GM23338 (cell line): ENCODE measurements at regions not wholly inside any gene's neighbourhood (a gene's known extent, or its start where the extent isn't known, plus 50 kb on each side); places are given as distances from the start of the nearest gene placed in this dataset.

Source experiments
- ATAC-seq: fragments of 200-7000 bp; cut with Tn5 transposase; 3 replicates; pipeline ENCODE4 v1.9.1; 2020
- DNase-seq: peaks from one replicate; pipeline ENCODE4 v3.0.0-alpha.2; 2015; ENCODE audit warnings: low spot score
- H2AFZ ChIP-seq: fragments of 200-600 bp; sonication (generic); 2 replicates; pipeline ENCODE4 v1.8.0; 2016; ENCODE audit warnings: antibody characterized with exemption, mild to moderate bottlenecking, moderate library complexity
- H3F3A ChIP-seq: fragments of 200-600 bp; sonication (generic); replicated peaks from 2 replicates; pipeline ENCODE4 v1.8.0; 2017; ENCODE audit warnings: antibody characterized with exemption, mixed run types, low read depth
- H3K27ac ChIP-seq: fragments of 200-600 bp; sonication (generic); 2 replicates; pipeline ENCODE4 v1.6.1; 2016; ENCODE audit warnings: low read depth
- H3K27me3 ChIP-seq: fragments of 200-600 bp; sonication (generic); 2 replicates; pipeline ENCODE4 v1.8.0; 2016; ENCODE audit warnings: mild to moderate bottlenecking, mixed run types, moderate library complexity; ENCODE audit not compliant: insufficient read depth
- H3K36me3 ChIP-seq: fragments of 200-600 bp; sonication (generic); 2 replicates; pipeline ENCODE4 v1.8.0; 2016; ENCODE audit warnings: mild to moderate bottlenecking; ENCODE audit not compliant: insufficient read depth
- H3K4me1 ChIP-seq: fragments of 200-600 bp; sonication (generic); 2 replicates; pipeline ENCODE4 v1.8.0; 2016; ENCODE audit warnings: mild to moderate bottlenecking, moderate library complexity; ENCODE audit not compliant: insufficient read depth
- H3K4me2 ChIP-seq: fragments of 200-600 bp; sonication (generic); 2 replicates; pipeline ENCODE4 v1.7.1; 2017; ENCODE audit warnings: mixed run types
- H3K4me3 ChIP-seq: fragments of 200-600 bp; sonication (generic); 2 replicates; pipeline ENCODE4 v1.6.1; 2016; ENCODE audit warnings: mixed run types
- H3K79me2 ChIP-seq: fragments of 200-600 bp; sonication (generic); replicated peaks from 2 replicates; pipeline ENCODE4 v1.8.0; 2017; ENCODE audit warnings: mild to moderate bottlenecking; ENCODE audit not compliant: insufficient read depth
- H3K9me2 ChIP-seq: fragments of 200-600 bp; sonication (generic); 2 replicates; pipeline ENCODE4 v1.8.0; 2017; ENCODE audit not compliant: insufficient read depth
- H4K20me1 ChIP-seq: fragments of 200-600 bp; sonication (generic); replicated peaks from 2 replicates; pipeline ENCODE4 v1.8.0; 2017; ENCODE audit warnings: mild to moderate bottlenecking; ENCODE audit not compliant: insufficient read depth
- H3K27ac Mint-ChIP-seq: 2 replicates; pipeline ENCODE4 v1.8.0; 2020; ENCODE audit warnings: inconsistent platforms, mild to moderate bottlenecking, moderate library complexity, mixed read lengths
- H3K27me3 Mint-ChIP-seq: 3 replicates; pipeline ENCODE4 v1.8.0; 2022; ENCODE audit warnings: low read depth, mild to moderate bottlenecking, moderate library complexity, mixed read lengths, inconsistent platforms; ENCODE audit not compliant: insufficient read depth, poor library complexity
- H3K36me3 Mint-ChIP-seq: 3 replicates; pipeline ENCODE4 v1.8.0; 2021; ENCODE audit warnings: low read depth, mild to moderate bottlenecking, inconsistent platforms, moderate library complexity, mixed read lengths
- H3K4me1 Mint-ChIP-seq: 3 replicates; pipeline ENCODE4 v1.8.0; 2020; ENCODE audit warnings: mild to moderate bottlenecking, inconsistent platforms, mixed read lengths
- H3K4me3 Mint-ChIP-seq: 3 replicates; pipeline ENCODE4 v1.8.0; 2021; ENCODE audit warnings: moderate library complexity, mild to moderate bottlenecking, inconsistent platforms, mixed read lengths
- H3K9me3 Mint-ChIP-seq: 3 replicates; pipeline ENCODE4 v1.8.0; 2020; ENCODE audit warnings: moderate library complexity, mild to moderate bottlenecking, inconsistent platforms, mixed read lengths
- CTCF ChIP-seq, 2 experiments: fragments of 200-600 bp in 1 of 2; sonication (generic) in 1 of 2; conservative IDR thresholded peaks; 2 replicates each; pipeline versions ENCODE4 v1.5.1 to v1.6.1; 2016 to 2017; ENCODE audit warnings: antibody characterized with exemption in 2 of 2, low read depth in 2 of 2, mild to moderate bottlenecking in 2 of 2, moderate library complexity in 1 of 2
- EZH2phosphoT487 ChIP-seq: fragments of 200-600 bp; sonication (generic); IDR thresholded peaks from one replicate; pipeline ENCODE4 v1.8.1; 2018; ENCODE audit warnings: antibody characterized with exemption; ENCODE audit not compliant: unreplicated experiment
- NANOG ChIP-seq: IDR thresholded peaks from 2 replicates; pipeline ENCODE4 v1.6.1; 2016; ENCODE audit warnings: antibody characterized with exemption, borderline replicate concordance
- REST ChIP-seq: IDR thresholded peaks from one replicate; pipeline ENCODE4 v1.6.1; 2018; ENCODE audit warnings: antibody characterized with exemption; ENCODE audit not compliant: unreplicated experiment
- ZNF114 ChIP-seq: fragments of 250-450 bp; sonication (Bioruptor Pico); IDR thresholded peaks from 2 replicates; pipeline ENCODE4 v1.5.0; 2020; ENCODE audit warnings: mild to moderate bottlenecking, moderate library complexity
- ZNF462 ChIP-seq: fragments of 250-450 bp; sonication (Bioruptor Pico); IDR thresholded peaks from 2 replicates; pipeline ENCODE4 v1.5.0; 2020; ENCODE audit warnings: mild to moderate bottlenecking, moderate library complexity

GRCh38 chr6:196543-196942, 95.7 kb upstream of the DUSP22 start:
- ATAC-seq (no peak), DNase-seq (no peak)
- Mint-ChIP-seq H3K4me1 (no peaks in the 10 kb centered on the region), H3K4me3 (no peak overlapping the region), H3K36me3 (peaks cover 3% of the 10 kb centered on the region; the same call in 2 of the 3 replicates), H3K27ac (no peak overlapping the region), H3K27me3 (peaks cover 1% of the 10 kb centered on the region), H3K9me3 (no peaks in the 10 kb centered on the region; the same call in 1 of the 3 replicates)
- Histone ChIP-seq H3F3A (no peaks in the 10 kb centered on the region), H3K4me2 (no peak overlapping the region), H3K9me2 (no peaks in the 10 kb centered on the region; the same call in 1 of the 2 replicates), H3K27ac (no peak overlapping the region), H3K4me3 (no peak overlapping the region), H2AFZ (no peak overlapping the region), H3K36me3 (no peaks in the 10 kb centered on the region), H4K20me1 (no peaks in the 10 kb centered on the region), H3K4me1 (no peaks in the 10 kb centered on the region), H3K79me2 (no peaks in the 10 kb centered on the region), H3K27me3 (no peaks in the 10 kb centered on the region)
- TF ChIP-seq CTCF (conservative IDR thresholded peaks at IDR 0.05; ENCODE audit: low read depth in 2 of 2) = no peak
- no peak for TF ChIP-seq REST
- TF ChIP-seq ZNF114 (CRISPR knock-in tag) = no peak
- no peak for TF ChIP-seq EZH2phosphoT487
- TF ChIP-seq NANOG = no peak
- TF ChIP-seq ZNF462 = no peak
